H9 (cell line): ENCODE measurements at regions not wholly inside any gene's neighbourhood (a gene's known extent, or its start where the extent isn't known, plus 50 kb on each side); places are given as distances from the start of the nearest gene placed in this dataset.
A peak's percentile ranks its signal among the peaks of the same experiment; 100 is the strongest.

Experiments used
- DNase-seq: peaks from one replicate; pipeline ENCODE4 v3.0.0-alpha.2; 2017
- H2AFZ ChIP-seq: one replicate; pipeline ENCODE4 v1.6.1; 2013; ENCODE audit warnings: mild to moderate bottlenecking, low read length, control low read depth, moderate library complexity
- H2AK5ac ChIP-seq: 2 replicates; pipeline ENCODE4 v1.6.1; 2013; ENCODE audit warnings: low read length, control low read depth, mixed read lengths; ENCODE audit not compliant: insufficient read length
- H2BK120ac ChIP-seq: one replicate; pipeline ENCODE4 v1.6.1; 2013; ENCODE audit warnings: low read depth, mild to moderate bottlenecking, low read length, control low read depth, inconsistent platforms; ENCODE audit not compliant: poor library complexity, severe bottlenecking
- H2BK12ac ChIP-seq: 2 replicates; pipeline ENCODE4 v1.6.1; 2013; ENCODE audit warnings: low read length, control low read depth, mixed read lengths, low read depth; ENCODE audit not compliant: insufficient read length
- H2BK15ac ChIP-seq: 2 replicates; pipeline ENCODE4 v1.6.1; 2013; ENCODE audit warnings: low read depth, low read length, control low read depth
- H2BK20ac ChIP-seq: one replicate; pipeline ENCODE4 v1.6.1; 2013; ENCODE audit warnings: low read depth, mild to moderate bottlenecking, low read length, control low read depth, inconsistent platforms; ENCODE audit not compliant: poor library complexity, severe bottlenecking
- H2BK5ac ChIP-seq: 2 replicates; pipeline ENCODE4 v1.6.1; 2013; ENCODE audit warnings: low read length, control low read depth, mixed read lengths; ENCODE audit not compliant: insufficient read length
- H3K14ac ChIP-seq: 2 replicates; pipeline ENCODE4 v1.6.1; 2013; ENCODE audit warnings: low read length, control low read depth; ENCODE audit not compliant: insufficient read depth
- H3K18ac ChIP-seq: 2 replicates; pipeline ENCODE4 v1.6.1; 2013; ENCODE audit warnings: low read depth, mild to moderate bottlenecking, mixed read lengths, low read length, control low read depth; ENCODE audit not compliant: insufficient read length
- H3K23ac ChIP-seq: 2 replicates; pipeline ENCODE4 v1.6.1; 2013; ENCODE audit warnings: low read length, control low read depth, mixed read lengths, low read depth; ENCODE audit not compliant: insufficient read length
- H3K23me2 ChIP-seq: 2 replicates; pipeline ENCODE4 v1.6.1; 2013; ENCODE audit warnings: low read depth, mild to moderate bottlenecking, mixed read lengths, low read length, control low read depth; ENCODE audit not compliant: insufficient read length, poor library complexity, severe bottlenecking
- H3K27ac ChIP-seq: 2 replicates; pipeline ENCODE4 v1.5.1; 2013; ENCODE audit warnings: low read length, control low read depth, mixed read lengths, low read depth; ENCODE audit not compliant: insufficient read length
- H3K27me3 ChIP-seq: 2 replicates; pipeline ENCODE4 v1.6.1; 2013; ENCODE audit warnings: low read length, control low read depth, inconsistent platforms; ENCODE audit not compliant: insufficient read depth
- H3K4ac ChIP-seq: 2 replicates; pipeline ENCODE4 v1.6.1; 2013; ENCODE audit warnings: low read depth, mild to moderate bottlenecking, control low read depth, inconsistent platforms, low read length, moderate library complexity
- H3K4me1 ChIP-seq: 2 replicates; pipeline ENCODE4 v1.6.1; 2013; ENCODE audit warnings: low read length, control low read depth, inconsistent platforms; ENCODE audit not compliant: insufficient read depth
- H3K4me2 ChIP-seq: 2 replicates; pipeline ENCODE4 v1.6.1; 2013; ENCODE audit warnings: low read length, control low read depth, mixed read lengths; ENCODE audit not compliant: insufficient read length, insufficient read depth
- H3K56ac ChIP-seq: 2 replicates; pipeline ENCODE4 v1.6.1; 2013; ENCODE audit warnings: low read depth, mild to moderate bottlenecking, mixed read lengths, low read length, control low read depth; ENCODE audit not compliant: insufficient read length
- H3K79me1 ChIP-seq: 2 replicates; pipeline ENCODE4 v1.6.1; 2013; ENCODE audit warnings: low read depth, mild to moderate bottlenecking, moderate library complexity, low read length, control low read depth, inconsistent platforms; ENCODE audit not compliant: insufficient read depth, poor library complexity, severe bottlenecking
- H3K79me2 ChIP-seq: 2 replicates; pipeline ENCODE4 v1.6.1; 2013; ENCODE audit warnings: low read length, control low read depth, inconsistent platforms; ENCODE audit not compliant: insufficient read depth
- H3K9ac ChIP-seq: 2 replicates; pipeline ENCODE4 v1.6.1; 2013; ENCODE audit warnings: low read length, control low read depth, mixed read lengths; ENCODE audit not compliant: insufficient read length; ENCODE audit errors: extremely low read depth
- H3K9me3 ChIP-seq: one replicate; pipeline ENCODE4 v1.6.1; 2013; ENCODE audit warnings: low read depth, low read length, inconsistent platforms; ENCODE audit not compliant: control insufficient read depth
- H3T11ph ChIP-seq: one replicate; pipeline ENCODE4 v1.6.1; 2013; ENCODE audit warnings: mild to moderate bottlenecking, low read length, control low read depth, inconsistent platforms
- H4K20me1 ChIP-seq: one replicate; pipeline ENCODE4 v1.6.1; 2013; ENCODE audit not compliant: control insufficient read depth, insufficient read length, insufficient read depth
- H4K5ac ChIP-seq: 2 replicates; pipeline ENCODE4 v1.6.1; 2013; ENCODE audit warnings: low read depth, mild to moderate bottlenecking, mixed read lengths, low read length, control low read depth; ENCODE audit not compliant: insufficient read length
- H4K8ac ChIP-seq: replicated peaks from 2 replicates; pipeline ENCODE4 v1.6.1; 2013; ENCODE audit warnings: low read length, control low read depth, mixed read lengths, low read depth; ENCODE audit not compliant: insufficient read length
- H4K91ac ChIP-seq: 2 replicates; pipeline ENCODE4 v1.6.1; 2013; ENCODE audit warnings: low read depth, mild to moderate bottlenecking, moderate library complexity, mixed read lengths, low read length, control low read depth; ENCODE audit not compliant: insufficient read length
- H3K27ac Mint-ChIP-seq, 3 experiments: 2 replicates in 2 of 3; 3 replicates in 1 of 3; pipeline ENCODE4 v1.8.0; 2020 to 2021; ENCODE audit warnings: mixed read lengths in 3 of 3, mild to moderate bottlenecking in 1 of 3, moderate library complexity in 1 of 3
- H3K27me3 Mint-ChIP-seq: 2 replicates; pipeline ENCODE4 v1.8.0; 2021; ENCODE audit warnings: low read depth, mild to moderate bottlenecking, moderate library complexity, mixed read lengths
- H3K36me3 Mint-ChIP-seq, 3 experiments: 2 replicates in 2 of 3; 3 replicates in 1 of 3; pipeline ENCODE4 v1.8.0; 2020 to 2021; ENCODE audit warnings: low read depth in 3 of 3, mixed read lengths in 3 of 3; ENCODE audit not compliant: insufficient read depth in 1 of 3
- H3K4me1 Mint-ChIP-seq, 2 experiments: 2 replicates each; pipeline ENCODE4 v1.8.0; 2020; ENCODE audit warnings: mixed read lengths in 2 of 2
- H3K4me3 Mint-ChIP-seq, 2 experiments: 2 replicates in 1 of 2; 3 replicates in 1 of 2; pipeline ENCODE4 v1.8.0; 2020 to 2021; ENCODE audit warnings: mild to moderate bottlenecking in 2 of 2, mixed read lengths in 2 of 2, moderate library complexity in 1 of 2
- H3K9me3 Mint-ChIP-seq, 2 experiments: 2 replicates in 1 of 2; 3 replicates in 1 of 2; pipeline ENCODE4 v1.8.0; 2020; ENCODE audit warnings: mild to moderate bottlenecking in 2 of 2, mixed read lengths in 2 of 2, moderate library complexity in 1 of 2
- CTCF ChIP-seq: fragments of 200-600 bp; sonication (generic); conservative IDR thresholded peaks from 3 replicates; pipeline ENCODE4 v1.8.0; 2021; ENCODE audit warnings: antibody characterized with exemption, mild to moderate bottlenecking
- WGBS: extraction: QIAGEN DNeasy Blood & Tissue Kit; methylation state at CpG from one replicate; pipeline ENCODE4 v1.1.7; 2013; ENCODE audit warnings: missing lambda C conversion rate, low lambda C conversion rate, mixed read lengths; ENCODE audit not compliant: insufficient read length; ENCODE audit errors: extremely low coverage; 5-methylcytosine and 5-hydroxymethylcytosine counted together

- peaks cover 3% of the 10 kb centered on the region; the same call in 1 of the 2 replicates for H3K4me1 ChIP-seq
These were observed 58.9 kb upstream of the ARAP3 start for GRCh38 chr5:141740885-141741284.

More at GRCh38 chr5:141740885-141741284, 58.9 kb upstream of the ARAP3 start:
- Mint-ChIP-seq H3K4me3 (no peak overlapping the region), H3K9me3 (no peaks in the 10 kb centered on the region), H3K4me1 (peaks cover 33 to 48% of the 10 kb centered on the region in 2 experiments), H3K27me3 (peaks cover 14% of the 10 kb centered on the region), H3K27ac (peak overlapping the region in 2 of 3 experiments; percentile 9 to 19; a peak in 2 of 7 replicates), H3K36me3 (no peaks in the 10 kb centered on the region)
- H2BK120ac ChIP-seq: no peak overlapping the region
- no peak overlapping the region for H3K14ac ChIP-seq
- H3K23ac ChIP-seq: no peak overlapping the region
- no peaks in the 10 kb centered on the region for H3K9me3 ChIP-seq
- no peak overlapping the region for H3K4ac ChIP-seq
- H2BK5ac ChIP-seq: no peak overlapping the region
- WGBS: no CpG with 5 or more reads among the region's 6 CpGs
- H3K27me3 ChIP-seq: no peaks in the 10 kb centered on the region
- no peak overlapping the region for H3K9ac ChIP-seq
- no peak overlapping the region for H3K18ac ChIP-seq
- no peak overlapping the region for H2BK15ac ChIP-seq
- H4K5ac ChIP-seq: no peak overlapping the region
- no peaks in the 10 kb centered on the region for H3K79me2 ChIP-seq
- no peak overlapping the region for H2BK20ac ChIP-seq
- H3T11ph ChIP-seq: no peak overlapping the region
- H4K91ac ChIP-seq: no peak overlapping the region
- H3K4me2 ChIP-seq: no peak overlapping the region
- no peaks in the 10 kb centered on the region for H4K20me1 ChIP-seq
- no peaks in the 10 kb centered on the region for H3K79me1 ChIP-seq
- no peak overlapping the region for H2AFZ ChIP-seq
- no peak overlapping the region for H3K56ac ChIP-seq
- TF ChIP-seq CTCF: no peak
- H2AK5ac ChIP-seq: no peak overlapping the region
- no peak overlapping the region for H4K8ac ChIP-seq
- no peak overlapping the region for H2BK12ac ChIP-seq
- no peak for DNase-seq
- no peak overlapping the region for H3K27ac ChIP-seq
- H3K23me2 ChIP-seq: no peaks in the 10 kb centered on the region
